ENCODE measurements at regions not wholly inside any gene's neighbourhood (a gene's known extent, or its start where the extent isn't known, plus 50 kb on each side); places are given as distances from the start of the nearest gene placed in this dataset.
A peak's percentile ranks its signal among the peaks of the same experiment; 100 is the strongest.

DNA sequence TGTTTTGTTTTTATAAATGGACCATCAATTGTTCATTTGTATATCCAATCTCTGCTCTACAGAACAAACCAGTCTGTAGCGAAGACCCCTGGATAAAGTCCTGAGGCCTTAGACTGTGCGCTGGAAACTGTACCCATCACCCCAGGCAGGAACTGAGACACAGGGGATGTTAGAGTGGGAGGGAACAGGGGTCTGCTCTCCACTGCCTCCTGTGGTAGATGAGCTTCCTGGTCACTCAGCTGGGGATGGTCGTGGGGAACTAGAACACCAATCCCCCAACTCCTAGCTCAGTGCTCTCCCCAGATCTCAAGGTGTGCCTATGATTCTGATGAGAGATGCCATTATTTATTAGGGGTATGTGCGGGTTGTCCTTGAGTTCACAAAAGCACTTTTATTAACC is 340.2 kb upstream of the IGF1R start:
- TF ChIP-seq, protein P1, sequence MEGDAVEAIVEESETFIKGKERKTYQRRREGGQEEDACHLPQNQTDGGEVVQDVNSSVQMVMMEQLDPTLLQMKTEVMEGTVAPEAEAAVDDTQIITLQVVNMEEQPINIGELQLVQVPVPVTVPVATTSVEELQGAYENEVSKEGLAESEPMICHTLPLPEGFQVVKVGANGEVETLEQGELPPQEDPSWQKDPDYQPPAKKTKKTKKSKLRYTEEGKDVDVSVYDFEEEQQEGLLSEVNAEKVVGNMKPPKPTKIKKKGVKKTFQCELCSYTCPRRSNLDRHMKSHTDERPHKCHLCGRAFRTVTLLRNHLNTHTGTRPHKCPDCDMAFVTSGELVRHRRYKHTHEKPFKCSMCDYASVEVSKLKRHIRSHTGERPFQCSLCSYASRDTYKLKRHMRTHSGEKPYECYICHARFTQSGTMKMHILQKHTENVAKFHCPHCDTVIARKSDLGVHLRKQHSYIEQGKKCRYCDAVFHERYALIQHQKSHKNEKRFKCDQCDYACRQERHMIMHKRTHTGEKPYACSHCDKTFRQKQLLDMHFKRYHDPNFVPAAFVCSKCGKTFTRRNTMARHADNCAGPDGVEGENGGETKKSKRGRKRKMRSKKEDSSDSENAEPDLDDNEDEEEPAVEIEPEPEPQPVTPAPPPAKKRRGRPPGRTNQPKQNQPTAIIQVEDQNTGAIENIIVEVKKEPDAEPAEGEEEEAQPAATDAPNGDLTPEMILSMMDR (IDR thresholded peaks at IDR 0.05; ENCODE audit: insufficient read depth, low read depth, low read length): no peak
- POLR2A ChIA-PET: no interaction called here
- Histone ChIP-seq H3K36me3 (ENCODE audit: control insufficient read depth, insufficient read depth, low read length) (no peaks in the 10 kb centered on the region), H3K27me3 (ENCODE audit: control insufficient read depth, insufficient read depth, low read length) (no peaks in the 10 kb centered on the region; the same call in 1 of the 2 replicates), H3K4me3 (ENCODE audit: low read depth, low read length) (no peak overlapping the region)
- CTCF ChIA-PET: interaction anchor here (2.2 to 2.7 kb wide), 2 partner anchors 114 to 120 kb away, joined by 10 to 12 read pairs; no protein-coding TSS in a partner anchor
- no peak for DNase-seq (ENCODE audit: low read depth)

DNA sequence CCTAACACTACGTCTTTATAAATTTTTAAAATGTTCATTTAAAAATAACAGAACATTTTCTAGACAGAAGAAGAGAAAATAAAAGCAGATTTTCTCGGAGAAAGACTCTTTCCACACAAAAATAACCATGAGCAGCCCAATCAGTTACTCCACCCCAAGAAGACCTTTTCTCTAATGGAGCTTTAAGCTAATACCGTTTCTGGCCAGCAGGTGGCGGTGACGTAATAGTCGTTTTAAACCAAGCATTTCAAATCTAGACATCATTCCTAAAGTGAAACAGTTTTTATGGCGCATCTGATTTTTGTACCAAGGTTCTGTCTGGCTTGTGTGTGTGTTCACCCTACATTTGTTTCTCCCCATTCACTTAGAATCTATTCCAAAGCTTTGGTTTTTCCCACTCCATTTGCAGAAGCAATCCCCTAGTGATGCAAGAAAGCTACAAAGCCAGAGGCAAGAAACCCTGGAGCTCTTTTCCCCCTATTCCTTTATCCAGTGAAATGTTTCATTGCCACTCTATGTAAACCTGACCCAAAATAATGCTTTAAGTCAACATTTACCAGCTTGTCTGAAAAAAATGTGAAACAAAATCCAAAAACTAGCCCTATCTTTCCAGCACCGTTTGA is 336.7 kb upstream of the IGF1R start:
- no peaks in the 10 kb centered on the region for H3K36me3 ChIP-seq (ENCODE audit: control insufficient read depth, insufficient read depth, low read length)
- ChIA-PET CTCF (interaction anchor here (0.6 to 2.8 kb wide), 22 partner anchors 9 to 1831 kb away, joined by 3 to 57 read pairs (median 4); no protein-coding TSS in a partner anchor), POLR2A (no interaction called here)
- H3K4me3 ChIP-seq (ENCODE audit: low read depth, low read length): no peak overlapping the region
- TF ChIP-seq, protein P1 (IDR thresholded peaks at IDR 0.05; ENCODE audit: insufficient read depth, low read depth, low read length): peak; percentile 80
- peak; percentile 17 for DNase-seq (ENCODE audit: low read depth)
- H3K27me3 ChIP-seq (ENCODE audit: control insufficient read depth, insufficient read depth, low read length): no peaks in the 10 kb centered on the region

- no peaks in the 10 kb centered on the region for H3K27me3 ChIP-seq (ENCODE audit: control insufficient read depth, insufficient read depth, low read length)
- no peaks in the 10 kb centered on the region for H3K36me3 ChIP-seq (ENCODE audit: control insufficient read depth, insufficient read depth, low read length)
- ChIA-PET POLR2A (no interaction called here), CTCF (interaction anchor here (1.4 to 2.8 kb wide), 6 partner anchors 20 to 115 kb away, joined by 3 to 57 read pairs (median 18); no protein-coding TSS in a partner anchor)
- TF ChIP-seq, protein P1 (IDR thresholded peaks at IDR 0.05; ENCODE audit: insufficient read depth, low read depth, low read length): no peak
- no peak for DNase-seq (ENCODE audit: low read depth)
- no peak overlapping the region for H3K4me3 ChIP-seq (ENCODE audit: low read depth, low read length)
Observed at GRCh38 chr15:98312913-98313312, 335.4 kb upstream of the IGF1R start.

DNA sequence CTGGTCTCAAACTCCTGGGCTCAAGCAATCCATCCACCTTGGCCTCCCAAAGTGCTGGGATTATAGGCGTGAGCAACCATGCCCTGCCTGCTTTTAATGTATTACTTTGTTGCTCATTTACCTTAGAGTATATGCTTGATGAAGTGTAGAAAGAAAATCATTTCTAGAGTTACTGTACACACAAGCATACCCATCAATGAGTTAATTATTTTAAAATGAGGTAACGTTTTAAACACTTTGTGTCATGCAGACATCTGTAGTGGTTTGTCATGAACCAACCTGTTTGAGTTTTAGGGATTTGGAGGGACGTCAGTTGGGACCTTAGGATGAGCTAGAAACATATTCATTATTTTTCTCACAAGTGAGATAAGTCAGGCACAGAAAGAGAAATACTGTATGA is 332.4 kb upstream of the IGF1R start:
- Histone ChIP-seq H3K27me3 (ENCODE audit: control insufficient read depth, insufficient read depth, low read length) (no peaks in the 10 kb centered on the region), H3K4me3 (ENCODE audit: low read depth, low read length) (no peak overlapping the region), H3K36me3 (ENCODE audit: control insufficient read depth, insufficient read depth, low read length) (no peaks in the 10 kb centered on the region)
- DNase-seq (ENCODE audit: low read depth): no peak
- TF ChIP-seq, protein P1 (IDR thresholded peaks at IDR 0.05; ENCODE audit: insufficient read depth, low read depth, low read length): no peak
- POLR2A ChIA-PET: no interaction called here
- CTCF ChIA-PET: interaction anchor here (0.8 to 1.2 kb wide), 2 partner anchors 27 to 113 kb away, joined by 3 to 4 read pairs; no protein-coding TSS in a partner anchor

- ChIA-PET CTCF (interaction anchor here (1.4 kb wide), 1 partner anchor 10 kb away, joined by 10 read pairs; no protein-coding TSS in a partner anchor), POLR2A (no interaction called here)
- H3K27me3 ChIP-seq (ENCODE audit: control insufficient read depth, insufficient read depth, low read length): no peaks in the 10 kb centered on the region
- DNase-seq (ENCODE audit: low read depth): no peak
- no peaks in the 10 kb centered on the region for H3K36me3 ChIP-seq (ENCODE audit: control insufficient read depth, insufficient read depth, low read length)
- TF ChIP-seq, protein P1 (IDR thresholded peaks at IDR 0.05; ENCODE audit: insufficient read depth, low read depth, low read length): no peak
- H3K4me3 ChIP-seq (ENCODE audit: low read depth, low read length): no peak overlapping the region
Observed at GRCh38 chr15:98321896-98322295, 326.4 kb upstream of the IGF1R start.
